ENCODE measurements at regions not wholly inside any gene's neighbourhood (a gene's known extent, or its start where the extent isn't known, plus 50 kb on each side); places are given as distances from the start of the nearest gene placed in this dataset.

DNA sequence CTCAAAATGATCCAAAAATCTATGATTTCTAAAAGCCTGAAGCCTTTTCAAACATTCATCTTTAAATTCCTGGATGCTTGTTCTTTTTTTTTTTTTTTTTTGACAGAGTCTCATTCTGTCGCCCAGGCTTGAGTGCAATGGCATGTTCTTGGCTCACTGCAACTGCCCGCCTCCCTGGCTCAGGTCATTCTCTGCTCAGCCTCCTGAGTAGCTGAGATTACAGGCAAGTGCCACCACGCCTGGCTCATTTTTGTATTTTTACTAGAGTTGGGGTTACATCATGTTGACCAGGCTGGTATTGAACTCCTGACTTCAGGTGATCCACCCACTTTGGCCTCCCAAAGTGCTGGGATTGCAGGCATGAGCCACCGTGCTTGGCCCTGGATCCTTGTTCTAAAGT lies 649.5 kb downstream of the XIRP2 start:
- in situ Hi-C loops (cut with HindIII; ENCODE audit: low sequenced_read_pairs) = no loop called here

DNA sequence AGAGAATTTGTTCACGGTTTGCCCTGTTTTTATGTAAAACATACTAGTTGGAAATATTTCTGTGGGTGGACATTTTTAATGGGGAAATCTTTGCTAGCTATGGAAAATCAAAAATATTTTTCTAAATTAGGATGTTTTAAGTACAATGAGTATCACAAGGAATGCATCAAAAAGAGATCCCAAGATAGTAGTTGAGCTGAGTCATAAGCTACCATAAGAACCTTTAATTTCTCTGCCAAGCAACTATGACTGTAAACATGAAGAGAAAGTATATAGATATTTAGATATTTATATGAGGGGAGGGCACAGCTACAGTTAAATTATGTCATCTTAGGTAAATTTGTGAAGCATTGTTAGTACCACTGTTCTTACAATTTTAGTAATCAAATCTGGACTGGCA lies 646.2 kb downstream of the XIRP2 start:
- in situ Hi-C loops (cut with HindIII; ENCODE audit: low sequenced_read_pairs) = no loop called here

DNA sequence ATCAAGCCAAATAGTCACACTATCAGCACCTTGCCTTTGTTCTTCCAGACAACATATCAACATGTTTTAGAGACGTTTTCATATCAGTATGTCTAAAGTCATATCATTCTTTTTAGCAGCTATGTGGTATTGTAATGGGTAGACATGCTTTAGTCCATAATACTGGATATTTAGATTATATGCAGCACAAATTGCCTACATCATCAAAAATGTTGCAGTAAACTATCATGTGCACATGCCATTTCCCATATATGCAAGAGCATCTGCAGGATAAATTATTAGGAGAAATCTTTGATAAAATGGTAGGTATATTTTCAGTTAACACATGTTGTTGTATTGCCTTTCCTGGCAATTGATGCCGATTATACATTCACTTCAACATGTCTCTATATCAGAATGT lies 636.5 kb downstream of the XIRP2 start:
- in situ Hi-C loops (cut with HindIII; ENCODE audit: low sequenced_read_pairs) = no loop called here

DNA sequence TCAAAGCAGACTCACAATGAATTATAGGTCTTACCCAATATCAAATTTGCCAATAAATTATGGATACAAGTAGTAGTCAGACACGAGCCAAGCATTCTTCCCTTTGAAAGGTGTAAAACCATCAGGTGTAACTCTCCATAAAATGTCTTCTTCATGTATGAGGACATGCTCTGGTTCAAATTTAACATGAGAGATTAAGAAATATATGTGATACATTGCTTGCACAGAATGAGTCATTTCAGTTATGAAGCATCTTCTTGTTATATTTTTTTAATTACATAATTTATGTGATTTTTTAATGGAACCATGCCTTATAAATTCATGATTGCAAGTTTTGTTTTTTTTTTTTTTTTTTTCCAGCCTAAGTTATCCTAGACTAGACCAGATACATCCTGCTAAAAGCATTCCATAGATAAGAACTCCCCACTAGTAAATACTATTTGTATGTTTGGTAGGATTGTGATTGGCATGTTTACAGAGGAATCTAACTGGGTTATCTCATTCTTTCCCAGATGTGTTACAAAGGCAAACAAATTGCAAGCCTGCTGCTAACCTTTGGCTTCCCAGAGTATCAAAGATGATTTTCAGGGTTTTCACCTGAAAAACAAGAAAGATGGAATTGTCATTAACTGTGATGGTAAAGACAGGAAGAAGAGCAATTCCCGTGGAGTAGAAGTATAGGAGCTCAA lies 621.9 kb downstream of the XIRP2 start:
- in situ Hi-C loops (cut with HindIII; ENCODE audit: low sequenced_read_pairs) = no loop called here

DNA sequence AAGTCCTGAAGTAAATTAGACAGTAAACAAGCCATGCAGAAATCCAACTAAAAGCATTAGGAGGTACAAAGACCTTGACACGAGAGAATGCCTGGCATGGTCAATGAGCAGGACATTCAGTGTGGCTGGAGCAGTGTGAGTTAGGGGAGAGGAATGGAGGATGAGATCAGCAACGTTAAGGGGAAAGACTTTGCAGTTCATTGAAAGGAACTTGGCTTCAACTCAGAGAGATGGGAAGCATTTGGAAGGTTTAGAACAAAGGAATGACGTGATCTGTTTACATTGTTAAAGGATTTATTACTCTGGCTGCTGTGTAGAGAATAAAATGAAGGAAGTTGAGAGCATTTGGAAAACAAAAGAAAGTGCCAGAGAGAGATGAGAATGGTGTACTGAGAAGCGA lies 621.3 kb downstream of the XIRP2 start:
- in situ Hi-C loops (cut with HindIII; ENCODE audit: low sequenced_read_pairs) = no loop called here

DNA sequence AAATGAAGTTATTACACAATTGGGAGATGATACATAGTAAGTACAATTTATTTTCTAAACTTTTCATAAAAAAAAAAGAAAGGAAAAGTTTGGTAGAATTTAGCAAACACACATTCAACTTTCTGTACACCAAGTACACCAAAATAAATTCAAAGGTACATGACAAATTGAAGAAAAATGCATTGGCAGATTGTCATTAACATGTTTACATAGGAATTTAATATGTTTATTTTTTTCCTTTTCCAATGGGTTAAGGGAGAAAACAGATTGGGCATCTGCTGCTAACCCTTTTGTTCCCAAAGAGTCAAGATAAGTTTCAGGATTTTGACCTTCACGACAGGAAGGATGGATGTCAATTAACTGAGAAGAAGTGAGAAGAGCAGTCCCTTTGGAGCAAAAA lies 620.4 kb downstream of the XIRP2 start:
- in situ Hi-C loops (cut with HindIII; ENCODE audit: low sequenced_read_pairs) = no loop called here

DNA sequence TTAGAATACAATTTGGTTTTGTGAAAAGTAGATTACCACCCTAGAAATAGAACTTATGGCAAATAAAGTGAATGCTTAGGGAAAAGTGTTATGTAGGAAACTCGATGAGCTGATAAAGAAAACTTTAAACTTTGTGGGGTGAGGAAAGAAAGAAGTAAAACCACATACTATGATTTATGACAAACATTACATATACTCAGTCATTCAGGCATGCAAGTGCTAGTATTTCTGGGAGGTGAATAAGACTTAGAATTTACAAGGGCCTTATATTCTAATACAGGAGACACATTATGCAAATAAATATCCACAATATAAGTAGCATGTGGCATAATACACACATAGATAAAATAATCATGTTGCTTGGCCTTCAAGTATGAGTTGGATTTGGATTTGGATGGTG lies 618.1 kb downstream of the XIRP2 start:
- in situ Hi-C loops (cut with HindIII; ENCODE audit: low sequenced_read_pairs) = no loop called here

DNA sequence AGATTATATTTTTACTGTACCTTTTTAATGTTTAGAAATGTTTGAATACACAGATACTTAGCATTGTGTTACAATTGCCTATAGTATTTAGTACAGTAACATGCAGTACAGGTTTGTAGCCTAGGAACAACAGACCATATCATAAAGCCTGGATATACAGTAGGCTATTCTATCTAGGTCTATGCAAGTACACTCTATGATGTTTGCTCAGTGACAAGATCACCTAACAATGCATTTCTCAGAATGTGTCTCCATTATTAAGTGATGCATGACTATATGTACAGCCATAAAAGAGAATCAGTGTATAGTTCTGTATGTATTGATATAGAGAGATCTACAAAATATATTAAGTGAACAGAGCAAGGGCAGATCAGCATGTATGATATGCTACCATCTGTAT lies 616.4 kb downstream of the XIRP2 start:
- in situ Hi-C loops (cut with HindIII; ENCODE audit: low sequenced_read_pairs) = no loop called here

DNA sequence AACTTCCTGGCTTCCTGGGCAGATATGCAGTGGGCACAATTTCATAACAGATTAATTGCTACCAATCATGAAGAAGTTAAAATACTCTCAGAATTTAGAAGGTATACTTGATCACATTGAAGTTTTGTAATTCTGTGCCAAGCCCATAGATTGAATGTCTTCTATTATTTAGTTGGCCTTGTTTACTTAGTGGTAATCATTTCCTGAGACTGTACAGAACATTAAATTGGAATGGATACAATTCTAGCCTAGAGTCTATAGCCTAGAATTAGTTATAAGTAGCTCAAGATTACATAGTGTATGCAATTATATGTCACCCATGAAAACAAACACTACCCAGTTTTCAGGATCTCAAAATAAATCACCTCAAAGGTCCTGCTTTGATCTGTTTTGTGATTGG lies 615.8 kb downstream of the XIRP2 start:
- in situ Hi-C loops (cut with HindIII; ENCODE audit: low sequenced_read_pairs) = no loop called here

DNA sequence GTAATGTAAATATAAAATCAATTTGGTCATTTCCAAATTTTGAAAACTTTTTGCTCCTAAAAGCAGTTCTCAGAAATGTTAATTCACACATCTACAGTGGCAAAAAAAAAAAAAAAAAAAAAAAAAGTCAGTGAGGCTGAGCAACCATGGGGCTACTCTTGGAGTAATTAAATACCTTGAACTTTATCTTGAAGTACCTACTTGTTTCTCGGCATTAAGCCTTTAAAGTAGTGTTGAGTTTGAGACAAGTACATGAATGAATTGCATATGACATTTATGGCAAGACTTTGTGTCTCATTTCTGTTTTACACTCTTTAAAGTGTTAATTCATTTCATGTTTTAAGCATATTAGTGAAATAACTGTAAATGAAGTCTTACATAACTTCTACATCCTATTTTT lies 613.3 kb downstream of the XIRP2 start:
- in situ Hi-C loops (cut with HindIII; ENCODE audit: low sequenced_read_pairs) = no loop called here

DNA sequence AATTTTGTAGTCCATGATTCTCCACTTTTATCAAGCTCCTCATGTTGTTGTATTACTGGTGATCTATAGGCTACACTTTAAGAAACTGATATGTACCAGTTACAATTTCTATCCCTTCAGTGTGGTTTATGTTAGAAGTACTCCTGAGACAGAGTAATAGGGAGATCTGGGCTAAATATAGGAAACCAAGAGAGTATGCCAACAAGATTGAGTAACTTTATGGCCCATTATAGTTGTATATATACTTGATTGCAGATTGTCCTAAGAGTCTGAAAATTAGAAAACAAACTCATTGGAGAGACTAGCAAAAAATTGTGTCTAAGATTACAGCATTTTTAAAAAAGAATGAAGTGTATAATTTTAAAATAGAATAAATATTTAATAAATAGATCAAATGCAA lies 605.6 kb downstream of the XIRP2 start:
- in situ Hi-C loops (cut with HindIII; ENCODE audit: low sequenced_read_pairs) = no loop called here

DNA sequence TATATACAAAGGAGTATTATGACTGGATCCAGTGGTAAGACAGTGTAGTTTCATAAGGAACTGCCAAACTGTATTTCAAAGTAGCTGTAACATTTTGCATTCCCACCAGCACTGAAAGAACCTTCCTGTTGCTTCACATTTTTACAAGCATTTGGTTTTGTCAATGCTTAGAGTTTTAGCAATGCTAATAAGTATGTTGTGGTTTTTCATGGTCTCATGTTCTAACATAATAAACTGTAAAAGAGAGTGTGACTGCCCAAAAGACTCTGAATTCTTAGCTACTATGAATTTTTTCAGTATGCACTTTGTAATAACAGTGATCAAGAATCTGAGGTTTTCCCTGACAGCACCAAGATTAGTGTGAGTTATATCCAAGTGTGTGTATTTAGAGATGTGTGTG lies 604.2 kb downstream of the XIRP2 start:
- in situ Hi-C loops (cut with HindIII; ENCODE audit: low sequenced_read_pairs) = no loop called here

DNA sequence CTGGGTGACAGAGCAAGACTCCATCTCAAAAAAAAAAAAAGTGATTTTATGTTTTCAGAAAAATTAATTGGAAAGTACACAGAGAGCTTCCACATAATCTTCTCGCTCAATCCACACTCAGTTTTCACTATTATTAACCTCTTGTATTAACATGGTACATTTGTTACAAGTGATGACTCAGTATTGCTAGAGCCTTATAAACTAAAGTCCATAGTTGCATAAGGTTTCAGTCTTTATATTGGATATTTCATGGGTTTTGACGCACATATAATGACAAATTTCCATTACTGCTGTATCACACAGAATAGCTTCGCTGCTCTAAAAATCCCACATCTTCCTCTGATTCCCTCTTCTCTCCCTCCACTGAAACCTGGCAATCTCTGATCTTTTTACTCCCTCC lies 603.5 kb downstream of the XIRP2 start:
- in situ Hi-C loops (cut with HindIII; ENCODE audit: low sequenced_read_pairs) = no loop called here

DNA sequence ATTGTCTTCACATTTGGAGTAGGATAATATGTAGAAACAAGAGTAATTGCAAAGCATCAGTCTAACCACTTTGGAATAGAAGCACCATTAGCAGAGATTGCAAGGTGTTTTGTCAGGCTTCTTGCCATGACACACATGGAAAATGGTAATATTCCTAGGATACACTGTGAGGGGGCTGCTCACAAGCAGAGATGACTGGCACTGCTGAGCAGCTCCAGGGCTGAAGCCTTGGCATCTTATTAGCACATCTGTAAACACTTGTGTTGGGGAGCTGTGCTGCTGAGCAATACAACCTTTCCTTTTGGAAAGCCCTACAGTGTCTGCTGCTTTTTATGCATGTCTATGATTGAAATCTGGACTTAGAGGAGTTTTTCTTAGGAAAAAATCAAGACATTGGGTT lies 602.2 kb downstream of the XIRP2 start:
- in situ Hi-C loops (cut with HindIII; ENCODE audit: low sequenced_read_pairs) = no loop called here

DNA sequence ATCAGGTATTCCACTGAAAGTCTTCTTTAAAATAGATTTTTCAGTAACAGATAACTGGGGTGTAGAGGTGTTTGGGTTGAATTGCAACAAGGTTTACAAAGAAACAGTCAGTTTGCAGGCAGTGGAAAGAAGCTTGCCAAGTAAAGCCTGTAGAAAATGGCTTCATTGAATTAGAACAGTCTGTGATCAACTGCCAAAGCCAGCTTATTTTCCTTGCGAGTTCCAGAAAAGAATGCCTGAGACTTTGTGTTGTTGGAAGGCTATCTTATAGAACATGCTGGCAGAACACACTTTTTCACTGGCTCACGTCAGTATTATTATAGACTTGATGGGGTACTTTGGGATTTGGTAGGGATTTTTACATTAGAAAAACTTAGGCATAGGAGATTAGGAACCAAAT lies 601.0 kb downstream of the XIRP2 start:
- in situ Hi-C loops (cut with HindIII; ENCODE audit: low sequenced_read_pairs) = no loop called here

DNA sequence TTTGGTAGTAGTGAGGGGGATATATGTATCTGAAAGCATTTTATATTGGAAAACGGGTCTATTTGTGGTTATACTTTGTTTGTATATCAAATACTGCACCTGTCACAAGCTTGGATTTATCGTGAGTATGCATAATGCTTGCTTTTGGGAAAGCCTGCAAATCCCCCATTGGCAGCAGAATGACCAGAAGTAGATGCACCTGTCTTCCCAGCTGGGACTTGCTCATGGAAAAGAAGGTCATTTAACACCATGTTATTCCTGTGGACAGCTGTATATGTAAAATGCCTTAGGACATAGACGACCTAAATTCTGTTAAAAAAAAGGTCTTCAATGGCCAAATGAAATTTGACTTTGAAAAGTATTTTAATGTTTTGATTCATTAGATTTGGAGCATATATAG lies 599.4 kb downstream of the XIRP2 start:
- in situ Hi-C loops (cut with HindIII; ENCODE audit: low sequenced_read_pairs) = no loop called here

DNA sequence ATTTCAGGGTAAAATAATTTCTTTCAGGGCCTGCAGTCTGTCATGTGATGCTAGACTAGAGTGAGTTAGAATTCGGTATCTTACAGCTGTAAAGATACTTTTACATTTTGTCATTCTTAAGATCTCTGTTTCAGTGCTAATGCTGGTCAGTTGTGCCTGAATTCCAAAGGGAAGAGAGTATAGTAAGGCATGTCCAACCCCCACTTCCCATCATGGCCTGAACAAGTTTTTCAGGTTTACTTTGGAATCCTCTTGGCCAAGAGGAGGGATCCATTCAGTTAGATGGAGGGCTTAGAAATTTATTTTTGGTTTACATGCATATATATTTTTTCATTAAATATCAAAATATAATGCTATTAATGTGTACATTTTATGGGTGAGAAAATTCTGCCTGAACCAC lies 596.6 kb downstream of the XIRP2 start:
- in situ Hi-C loops (cut with HindIII; ENCODE audit: low sequenced_read_pairs) = no loop called here

DNA sequence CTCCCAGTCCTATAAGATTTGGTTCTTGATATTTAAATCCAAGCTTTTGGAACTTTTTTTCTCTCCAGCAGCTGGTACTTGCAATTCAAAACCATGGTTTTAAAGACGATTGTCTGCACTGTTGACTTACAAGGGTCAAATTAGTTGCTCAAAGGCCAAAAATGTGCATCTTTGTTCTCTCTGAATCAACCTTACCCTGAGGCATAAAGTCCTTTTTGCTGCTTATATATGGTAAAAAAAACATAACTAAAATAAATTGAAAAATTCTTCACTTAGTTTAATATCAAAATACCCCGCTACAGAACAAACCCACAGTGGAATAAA lies 592.7 kb downstream of the XIRP2 start:
- in situ Hi-C loops (cut with HindIII; ENCODE audit: low sequenced_read_pairs) = no loop called here

DNA sequence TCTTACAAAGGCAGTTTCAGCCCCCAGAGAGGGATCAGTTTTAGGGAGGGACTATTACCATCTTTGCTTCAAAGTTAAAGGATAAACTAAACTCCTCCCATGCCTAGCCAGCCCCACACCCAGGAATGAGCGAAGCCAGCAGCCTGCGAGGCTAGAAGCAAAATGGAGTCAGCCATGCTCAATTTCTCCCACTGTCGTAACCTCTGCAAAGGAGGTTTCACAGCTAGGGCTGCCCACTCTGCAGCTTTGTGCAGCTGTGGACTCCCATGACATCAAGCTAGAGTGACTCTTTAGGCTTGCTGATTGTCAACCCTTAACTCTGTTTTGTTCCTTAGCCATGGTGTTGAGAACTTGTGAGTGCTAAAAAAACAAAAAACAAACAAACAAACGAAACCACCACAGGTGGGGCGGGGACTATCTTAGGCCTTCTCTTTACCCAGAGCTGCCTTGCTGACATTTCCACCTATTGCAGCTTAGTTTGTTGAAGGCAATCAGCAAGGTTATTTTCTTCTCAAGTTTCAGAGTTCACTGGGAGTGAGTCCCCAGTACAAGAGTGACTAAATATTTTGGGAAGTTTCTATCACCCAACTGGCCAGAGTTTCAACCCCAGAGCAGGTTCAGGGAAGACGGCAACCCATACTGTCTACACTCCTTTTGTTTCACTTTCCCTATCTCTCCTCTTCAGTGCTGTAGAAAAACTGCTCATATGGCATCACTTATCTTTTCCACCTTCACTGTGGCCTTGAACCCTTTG lies 592.1 kb downstream of the XIRP2 start:
- in situ Hi-C loops (cut with HindIII; ENCODE audit: low sequenced_read_pairs) = no loop called here

DNA sequence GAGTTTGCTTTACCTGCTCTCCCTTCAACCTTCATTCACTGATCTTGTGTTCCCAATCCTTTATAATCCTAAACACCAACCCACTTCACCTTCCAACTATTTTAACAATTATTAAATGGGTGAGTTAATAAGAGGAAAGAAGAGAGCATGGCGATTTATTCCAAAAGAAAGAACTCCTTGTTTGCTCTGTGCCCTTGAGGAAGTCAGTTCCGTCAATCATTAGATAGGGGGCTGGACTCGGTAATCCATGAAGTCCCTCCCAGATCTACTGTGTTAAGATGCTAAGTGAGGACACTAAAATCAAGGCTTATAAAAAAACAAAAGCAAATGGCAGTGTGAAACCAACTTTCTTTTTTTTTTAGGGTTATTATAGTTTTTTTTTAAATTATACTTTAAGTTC lies 589.9 kb downstream of the XIRP2 start:
- in situ Hi-C loops (cut with HindIII; ENCODE audit: low sequenced_read_pairs) = no loop called here

DNA sequence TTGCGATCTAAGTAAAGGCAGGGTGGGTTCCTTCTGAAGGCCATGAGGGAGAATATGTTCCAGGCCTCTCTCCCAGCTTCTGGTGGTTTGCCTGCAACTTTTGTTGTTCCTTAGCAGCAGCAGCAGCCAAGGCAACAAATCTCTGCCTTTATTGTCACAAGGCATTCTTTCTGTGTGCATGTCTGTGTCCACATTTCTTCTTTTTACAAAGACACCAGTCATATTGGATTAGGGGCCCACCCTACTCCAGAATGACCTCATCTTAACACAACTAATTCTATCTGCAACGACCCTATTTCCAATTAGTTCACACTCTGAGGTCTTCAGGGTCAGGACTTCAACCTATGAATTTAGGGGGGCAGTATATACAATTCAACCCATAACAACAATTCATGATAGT lies 587.5 kb downstream of the XIRP2 start:
- in situ Hi-C loops (cut with HindIII; ENCODE audit: low sequenced_read_pairs) = no loop called here

DNA sequence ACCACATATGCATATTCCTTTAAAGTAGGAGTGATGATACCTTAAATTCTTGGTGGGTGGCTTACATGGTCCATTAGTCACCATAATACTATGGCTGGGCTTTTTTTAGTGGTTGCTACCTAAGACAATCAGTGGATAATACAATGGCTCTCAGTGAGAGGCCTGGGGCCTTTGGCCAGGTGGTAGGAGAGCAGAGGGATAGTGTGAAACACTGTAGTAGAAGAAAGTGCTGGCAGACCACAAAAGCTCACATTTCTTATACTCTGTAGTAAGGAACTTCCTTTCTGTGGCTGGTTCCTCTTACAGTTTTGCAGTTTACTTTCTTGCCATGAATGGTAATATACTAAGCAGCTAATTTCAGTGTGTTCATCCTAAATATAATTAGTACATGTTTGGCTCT lies 583.5 kb downstream of the XIRP2 start:
- in situ Hi-C loops (cut with HindIII; ENCODE audit: low sequenced_read_pairs) = no loop called here

DNA sequence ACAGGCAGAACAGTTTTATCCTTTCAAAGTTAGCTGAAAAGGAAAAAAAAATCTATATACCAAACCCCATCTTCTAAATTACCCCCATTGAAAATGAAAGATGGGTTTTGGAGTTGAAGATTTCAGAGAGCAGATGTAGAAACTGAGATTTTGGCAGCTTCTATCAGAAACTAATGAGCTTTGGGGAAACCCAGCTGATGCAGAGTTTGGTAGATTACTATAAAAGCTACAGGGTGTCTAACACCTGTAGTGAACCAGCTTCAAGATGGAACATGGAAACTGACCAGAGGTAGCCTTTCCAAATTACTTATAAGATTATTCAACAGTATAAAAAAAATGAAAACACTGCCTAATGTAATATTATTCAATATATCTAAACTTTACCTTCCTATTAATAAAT lies 583.1 kb downstream of the XIRP2 start:
- in situ Hi-C loops (cut with HindIII; ENCODE audit: low sequenced_read_pairs) = no loop called here
